Panc1 (cell line): ENCODE measurements at regions not wholly inside any gene's neighbourhood (a gene's known extent, or its start where the extent isn't known, plus 50 kb on each side); places are given as distances from the start of the nearest gene placed in this dataset.

ENCODE experiments used
- ATAC-seq: fragments of 200-7000 bp; cut with Tn5 transposase; 2 replicates; pipeline ENCODE4 v1.9.1; 2020; ENCODE audit warnings: mild to moderate bottlenecking, moderate library complexity
- BruUV-seq: library from RNA; stranded (reverse); fragments of 400-500 nt; replicated peaks from 2 replicates; lab custom pipeline; 2021; lab: Mats Ljungman, UMichigan
- CTCF ChIA-PET: fragments of 300-600 bp; sonication (Branson Sonifier 250); formaldehyde crosslinking; loops from one replicate; lab custom pipeline; 2022; ENCODE audit warnings: antibody characterized with exemption; lab: Charles Lee
- POLR2A ChIA-PET: fragments of 300-600 bp; sonication (Branson Sonifier 250); formaldehyde crosslinking; loops from one replicate; lab custom pipeline; 2022; ENCODE audit warnings: antibody characterized with exemption; lab: Charles Lee
- DNase-seq: peaks from one replicate; pipeline ENCODE4 v3.0.0-alpha.2; 2010; ENCODE audit warnings: low read depth, low spot score
- H3K27ac ChIP-seq: 2 replicates; pipeline ENCODE4 v1.5.1; 2011; ENCODE audit warnings: mild to moderate bottlenecking, low read length, inconsistent platforms
- H3K27me3 ChIP-seq: fragments of 200-500 bp; sonication (Bioruptor generic); 2 replicates; pipeline ENCODE4 v1.6.0; 2014; ENCODE audit warnings: low read length, inconsistent platforms; ENCODE audit not compliant: control insufficient read depth, insufficient read depth
- H3K36me3 ChIP-seq: fragments of 200-500 bp; sonication (Bioruptor generic); 2 replicates; pipeline ENCODE4 v1.5.1; 2014; ENCODE audit warnings: inconsistent platforms, mild to moderate bottlenecking, low read length, moderate library complexity; ENCODE audit not compliant: control insufficient read depth, insufficient read depth
- H3K4me1 ChIP-seq: 2 replicates; pipeline ENCODE4 v1.5.1; 2011; ENCODE audit warnings: inconsistent platforms, mild to moderate bottlenecking, low read length, moderate library complexity; ENCODE audit not compliant: control insufficient read depth, insufficient read depth
- H3K4me3 ChIP-seq, 2 experiments: 2 replicates each; pipeline ENCODE4 v1.5.1; 2011 to 2012; ENCODE audit warnings: low read depth in 2 of 2, low read length in 2 of 2, mild to moderate bottlenecking in 2 of 2, inconsistent platforms in 1 of 2, moderate library complexity in 1 of 2
- H3K9me3 ChIP-seq: fragments of 200-500 bp; sonication (Bioruptor generic); 2 replicates; pipeline ENCODE4 v1.5.1; 2014; ENCODE audit warnings: low read depth, mild to moderate bottlenecking, inconsistent platforms, low read length, moderate library complexity; ENCODE audit not compliant: control insufficient read depth, insufficient read depth
- POLR2AphosphoS5 ChIP-seq: IDR thresholded peaks from 2 replicates; pipeline ENCODE4 v1.6.1; 2012; ENCODE audit warnings: mild to moderate bottlenecking, low read depth, low read length, moderate library complexity
- SIN3A ChIP-seq: IDR thresholded peaks from 2 replicates; pipeline ENCODE4 v1.6.1; 2012; ENCODE audit warnings: low read depth, mild to moderate bottlenecking, low read length, moderate library complexity, borderline replicate concordance; ENCODE audit not compliant: insufficient read depth
- TCF7L2 ChIP-seq: IDR thresholded peaks from 2 replicates; pipeline ENCODE4 v1.6.1; 2011; ENCODE audit warnings: mild to moderate bottlenecking, low read depth, low read length, inconsistent platforms
- in situ Hi-C: cut with HindIII; loops from 2 replicates; pipeline ENCODE4 v1.10.0; 2016; ENCODE audit warnings: low sequenced_read_pairs, low pct_unique_long_range_greater_than_20kb
- intact Hi-C: fragments of 100-400 bp; cut with micrococcal nuclease; formaldehyde crosslinking; loops from one replicate; pipeline ENCODE4 v1.10.0; 2022; ENCODE audit not compliant: unreplicated experiment
- TF ChIP-seq, protein P1 (sequence below): fragments of 450-650 bp; IDR thresholded peaks from 2 replicates; pipeline ENCODE4 v1.5.1; 2017; ENCODE audit warnings: mild to moderate bottlenecking
- TF ChIP-seq, protein P2 (sequence below), 2 experiments: IDR thresholded peaks; 2 replicates each; pipeline ENCODE4 v1.6.1; 2011 to 2012; ENCODE audit warnings: low read depth in 2 of 2, control low read depth in 1 of 2, low read length in 1 of 2, mild to moderate bottlenecking in 1 of 2, moderate library complexity in 1 of 2; ENCODE audit not compliant: insufficient read depth in 1 of 2

GRCh38 chr13:47179321-47179720 lies 282.5 kb upstream of the HTR2A start:
- Histone ChIP-seq H3K4me1 (no peaks in the 10 kb centered on the region), H3K27me3 (no peaks in the 10 kb centered on the region), H3K36me3 (no peaks in the 10 kb centered on the region), H3K4me3 (no peak overlapping the region), H3K27ac (no peak overlapping the region), H3K9me3 (no peaks in the 10 kb centered on the region)
- no TSS peak for BruUV-seq
- no peak for DNase-seq
- TF ChIP-seq, protein P1, sequence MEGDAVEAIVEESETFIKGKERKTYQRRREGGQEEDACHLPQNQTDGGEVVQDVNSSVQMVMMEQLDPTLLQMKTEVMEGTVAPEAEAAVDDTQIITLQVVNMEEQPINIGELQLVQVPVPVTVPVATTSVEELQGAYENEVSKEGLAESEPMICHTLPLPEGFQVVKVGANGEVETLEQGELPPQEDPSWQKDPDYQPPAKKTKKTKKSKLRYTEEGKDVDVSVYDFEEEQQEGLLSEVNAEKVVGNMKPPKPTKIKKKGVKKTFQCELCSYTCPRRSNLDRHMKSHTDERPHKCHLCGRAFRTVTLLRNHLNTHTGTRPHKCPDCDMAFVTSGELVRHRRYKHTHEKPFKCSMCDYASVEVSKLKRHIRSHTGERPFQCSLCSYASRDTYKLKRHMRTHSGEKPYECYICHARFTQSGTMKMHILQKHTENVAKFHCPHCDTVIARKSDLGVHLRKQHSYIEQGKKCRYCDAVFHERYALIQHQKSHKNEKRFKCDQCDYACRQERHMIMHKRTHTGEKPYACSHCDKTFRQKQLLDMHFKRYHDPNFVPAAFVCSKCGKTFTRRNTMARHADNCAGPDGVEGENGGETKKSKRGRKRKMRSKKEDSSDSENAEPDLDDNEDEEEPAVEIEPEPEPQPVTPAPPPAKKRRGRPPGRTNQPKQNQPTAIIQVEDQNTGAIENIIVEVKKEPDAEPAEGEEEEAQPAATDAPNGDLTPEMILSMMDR = no peak
- TF ChIP-seq TCF7L2 (no peak), POLR2AphosphoS5 (no peak), SIN3A (no peak)
- TF ChIP-seq, protein P2, sequence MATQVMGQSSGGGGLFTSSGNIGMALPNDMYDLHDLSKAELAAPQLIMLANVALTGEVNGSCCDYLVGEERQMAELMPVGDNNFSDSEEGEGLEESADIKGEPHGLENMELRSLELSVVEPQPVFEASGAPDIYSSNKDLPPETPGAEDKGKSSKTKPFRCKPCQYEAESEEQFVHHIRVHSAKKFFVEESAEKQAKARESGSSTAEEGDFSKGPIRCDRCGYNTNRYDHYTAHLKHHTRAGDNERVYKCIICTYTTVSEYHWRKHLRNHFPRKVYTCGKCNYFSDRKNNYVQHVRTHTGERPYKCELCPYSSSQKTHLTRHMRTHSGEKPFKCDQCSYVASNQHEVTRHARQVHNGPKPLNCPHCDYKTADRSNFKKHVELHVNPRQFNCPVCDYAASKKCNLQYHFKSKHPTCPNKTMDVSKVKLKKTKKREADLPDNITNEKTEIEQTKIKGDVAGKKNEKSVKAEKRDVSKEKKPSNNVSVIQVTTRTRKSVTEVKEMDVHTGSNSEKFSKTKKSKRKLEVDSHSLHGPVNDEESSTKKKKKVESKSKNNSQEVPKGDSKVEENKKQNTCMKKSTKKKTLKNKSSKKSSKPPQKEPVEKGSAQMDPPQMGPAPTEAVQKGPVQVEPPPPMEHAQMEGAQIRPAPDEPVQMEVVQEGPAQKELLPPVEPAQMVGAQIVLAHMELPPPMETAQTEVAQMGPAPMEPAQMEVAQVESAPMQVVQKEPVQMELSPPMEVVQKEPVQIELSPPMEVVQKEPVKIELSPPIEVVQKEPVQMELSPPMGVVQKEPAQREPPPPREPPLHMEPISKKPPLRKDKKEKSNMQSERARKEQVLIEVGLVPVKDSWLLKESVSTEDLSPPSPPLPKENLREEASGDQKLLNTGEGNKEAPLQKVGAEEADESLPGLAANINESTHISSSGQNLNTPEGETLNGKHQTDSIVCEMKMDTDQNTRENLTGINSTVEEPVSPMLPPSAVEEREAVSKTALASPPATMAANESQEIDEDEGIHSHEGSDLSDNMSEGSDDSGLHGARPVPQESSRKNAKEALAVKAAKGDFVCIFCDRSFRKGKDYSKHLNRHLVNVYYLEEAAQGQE (IDR thresholded peaks at IDR 0.05; ENCODE audit: insufficient read depth in 1 of 2, low read depth in 2 of 2, low read length in 1 of 2) = no peak
- intact Hi-C loops (no loop called here), in situ Hi-C loops (no loop called here)
- CTCF ChIA-PET = interaction anchor here (0.6 kb wide), 1 partner anchor 31 kb away, joined by 5 read pairs; no protein-coding TSS in a partner anchor
- ATAC-seq = no peak
- POLR2A ChIA-PET = no interaction called here

GRCh38 chr13:47178090-47178950 lies 281.5 kb upstream of the HTR2A start:
- no TSS peak for BruUV-seq
- no peaks in the 10 kb centered on the region for H3K36me3 ChIP-seq
- intact Hi-C loops (no loop called here), in situ Hi-C loops (no loop called here)
- TF ChIP-seq POLR2AphosphoS5 = no peak
- TF ChIP-seq, protein P1 = no peak
- TF ChIP-seq, protein P2 (IDR thresholded peaks at IDR 0.05; ENCODE audit: insufficient read depth in 1 of 2, low read depth in 2 of 2, low read length in 1 of 2) = no peak
- TF ChIP-seq TCF7L2 = no peak
- TF ChIP-seq SIN3A = no peak
- H3K9me3 ChIP-seq = no peaks in the 10 kb centered on the region
- H3K4me1 ChIP-seq = no peaks in the 10 kb centered on the region
- no peak for DNase-seq
- no peak for ATAC-seq
- no peaks in the 10 kb centered on the region for H3K27me3 ChIP-seq
- CTCF ChIA-PET = no interaction called here
- POLR2A ChIA-PET = no interaction called here
- H3K4me3 ChIP-seq = no peak overlapping the region
- no peak overlapping the region for H3K27ac ChIP-seq
